H9 (cell line): ENCODE measurements at regions not wholly inside any gene's neighbourhood (a gene's known extent, or its start where the extent isn't known, plus 50 kb on each side); places are given as distances from the start of the nearest gene placed in this dataset.

Source experiments
- DNase-seq: peaks from one replicate; pipeline ENCODE4 v3.0.0-alpha.2; 2017
- H2AFZ ChIP-seq: one replicate; pipeline ENCODE4 v1.6.1; 2013; ENCODE audit warnings: mild to moderate bottlenecking, low read length, control low read depth, moderate library complexity
- H2AK5ac ChIP-seq: 2 replicates; pipeline ENCODE4 v1.6.1; 2013; ENCODE audit warnings: low read length, control low read depth, mixed read lengths; ENCODE audit not compliant: insufficient read length
- H2BK120ac ChIP-seq: one replicate; pipeline ENCODE4 v1.6.1; 2013; ENCODE audit warnings: low read depth, mild to moderate bottlenecking, low read length, control low read depth, inconsistent platforms; ENCODE audit not compliant: poor library complexity, severe bottlenecking
- H2BK12ac ChIP-seq: 2 replicates; pipeline ENCODE4 v1.6.1; 2013; ENCODE audit warnings: low read length, control low read depth, mixed read lengths, low read depth; ENCODE audit not compliant: insufficient read length
- H2BK15ac ChIP-seq: 2 replicates; pipeline ENCODE4 v1.6.1; 2013; ENCODE audit warnings: low read depth, low read length, control low read depth
- H2BK20ac ChIP-seq: one replicate; pipeline ENCODE4 v1.6.1; 2013; ENCODE audit warnings: low read depth, mild to moderate bottlenecking, low read length, control low read depth, inconsistent platforms; ENCODE audit not compliant: poor library complexity, severe bottlenecking
- H2BK5ac ChIP-seq: 2 replicates; pipeline ENCODE4 v1.6.1; 2013; ENCODE audit warnings: low read length, control low read depth, mixed read lengths; ENCODE audit not compliant: insufficient read length
- H3K14ac ChIP-seq: 2 replicates; pipeline ENCODE4 v1.6.1; 2013; ENCODE audit warnings: low read length, control low read depth; ENCODE audit not compliant: insufficient read depth
- H3K18ac ChIP-seq: 2 replicates; pipeline ENCODE4 v1.6.1; 2013; ENCODE audit warnings: low read depth, mild to moderate bottlenecking, mixed read lengths, low read length, control low read depth; ENCODE audit not compliant: insufficient read length
- H3K23ac ChIP-seq: 2 replicates; pipeline ENCODE4 v1.6.1; 2013; ENCODE audit warnings: low read length, control low read depth, mixed read lengths, low read depth; ENCODE audit not compliant: insufficient read length
- H3K23me2 ChIP-seq: 2 replicates; pipeline ENCODE4 v1.6.1; 2013; ENCODE audit warnings: low read depth, mild to moderate bottlenecking, mixed read lengths, low read length, control low read depth; ENCODE audit not compliant: insufficient read length, poor library complexity, severe bottlenecking
- H3K27ac ChIP-seq: 2 replicates; pipeline ENCODE4 v1.5.1; 2013; ENCODE audit warnings: low read length, control low read depth, mixed read lengths, low read depth; ENCODE audit not compliant: insufficient read length
- H3K27me3 ChIP-seq: 2 replicates; pipeline ENCODE4 v1.6.1; 2013; ENCODE audit warnings: low read length, control low read depth, inconsistent platforms; ENCODE audit not compliant: insufficient read depth
- H3K4ac ChIP-seq: 2 replicates; pipeline ENCODE4 v1.6.1; 2013; ENCODE audit warnings: low read depth, mild to moderate bottlenecking, control low read depth, inconsistent platforms, low read length, moderate library complexity
- H3K4me1 ChIP-seq: 2 replicates; pipeline ENCODE4 v1.6.1; 2013; ENCODE audit warnings: low read length, control low read depth, inconsistent platforms; ENCODE audit not compliant: insufficient read depth
- H3K4me2 ChIP-seq: 2 replicates; pipeline ENCODE4 v1.6.1; 2013; ENCODE audit warnings: low read length, control low read depth, mixed read lengths; ENCODE audit not compliant: insufficient read length, insufficient read depth
- H3K56ac ChIP-seq: 2 replicates; pipeline ENCODE4 v1.6.1; 2013; ENCODE audit warnings: low read depth, mild to moderate bottlenecking, mixed read lengths, low read length, control low read depth; ENCODE audit not compliant: insufficient read length
- H3K79me1 ChIP-seq: 2 replicates; pipeline ENCODE4 v1.6.1; 2013; ENCODE audit warnings: low read depth, mild to moderate bottlenecking, moderate library complexity, low read length, control low read depth, inconsistent platforms; ENCODE audit not compliant: insufficient read depth, poor library complexity, severe bottlenecking
- H3K79me2 ChIP-seq: 2 replicates; pipeline ENCODE4 v1.6.1; 2013; ENCODE audit warnings: low read length, control low read depth, inconsistent platforms; ENCODE audit not compliant: insufficient read depth
- H3K9ac ChIP-seq: 2 replicates; pipeline ENCODE4 v1.6.1; 2013; ENCODE audit warnings: low read length, control low read depth, mixed read lengths; ENCODE audit not compliant: insufficient read length; ENCODE audit errors: extremely low read depth
- H3K9me3 ChIP-seq: one replicate; pipeline ENCODE4 v1.6.1; 2013; ENCODE audit warnings: low read depth, low read length, inconsistent platforms; ENCODE audit not compliant: control insufficient read depth
- H3T11ph ChIP-seq: one replicate; pipeline ENCODE4 v1.6.1; 2013; ENCODE audit warnings: mild to moderate bottlenecking, low read length, control low read depth, inconsistent platforms
- H4K20me1 ChIP-seq: one replicate; pipeline ENCODE4 v1.6.1; 2013; ENCODE audit not compliant: control insufficient read depth, insufficient read length, insufficient read depth
- H4K5ac ChIP-seq: 2 replicates; pipeline ENCODE4 v1.6.1; 2013; ENCODE audit warnings: low read depth, mild to moderate bottlenecking, mixed read lengths, low read length, control low read depth; ENCODE audit not compliant: insufficient read length
- H4K8ac ChIP-seq: replicated peaks from 2 replicates; pipeline ENCODE4 v1.6.1; 2013; ENCODE audit warnings: low read length, control low read depth, mixed read lengths, low read depth; ENCODE audit not compliant: insufficient read length
- H4K91ac ChIP-seq: 2 replicates; pipeline ENCODE4 v1.6.1; 2013; ENCODE audit warnings: low read depth, mild to moderate bottlenecking, moderate library complexity, mixed read lengths, low read length, control low read depth; ENCODE audit not compliant: insufficient read length
- H3K27ac Mint-ChIP-seq, 3 experiments: 2 replicates in 2 of 3; 3 replicates in 1 of 3; pipeline ENCODE4 v1.8.0; 2020 to 2021; ENCODE audit warnings: mixed read lengths in 3 of 3, mild to moderate bottlenecking in 1 of 3, moderate library complexity in 1 of 3
- H3K27me3 Mint-ChIP-seq: 2 replicates; pipeline ENCODE4 v1.8.0; 2021; ENCODE audit warnings: low read depth, mild to moderate bottlenecking, moderate library complexity, mixed read lengths
- H3K36me3 Mint-ChIP-seq, 3 experiments: 2 replicates in 2 of 3; 3 replicates in 1 of 3; pipeline ENCODE4 v1.8.0; 2020 to 2021; ENCODE audit warnings: low read depth in 3 of 3, mixed read lengths in 3 of 3; ENCODE audit not compliant: insufficient read depth in 1 of 3
- H3K4me1 Mint-ChIP-seq, 2 experiments: 2 replicates each; pipeline ENCODE4 v1.8.0; 2020; ENCODE audit warnings: mixed read lengths in 2 of 2
- H3K4me3 Mint-ChIP-seq, 2 experiments: 2 replicates in 1 of 2; 3 replicates in 1 of 2; pipeline ENCODE4 v1.8.0; 2020 to 2021; ENCODE audit warnings: mild to moderate bottlenecking in 2 of 2, mixed read lengths in 2 of 2, moderate library complexity in 1 of 2
- H3K9me3 Mint-ChIP-seq, 2 experiments: 2 replicates in 1 of 2; 3 replicates in 1 of 2; pipeline ENCODE4 v1.8.0; 2020; ENCODE audit warnings: mild to moderate bottlenecking in 2 of 2, mixed read lengths in 2 of 2, moderate library complexity in 1 of 2
- WGBS: extraction: QIAGEN DNeasy Blood & Tissue Kit; methylation state at CpG from one replicate; pipeline ENCODE4 v1.1.7; 2013; ENCODE audit warnings: missing lambda C conversion rate, low lambda C conversion rate, mixed read lengths; ENCODE audit not compliant: insufficient read length; ENCODE audit errors: extremely low coverage; 5-methylcytosine and 5-hydroxymethylcytosine counted together
- TF ChIP-seq, protein P1 (sequence below): fragments of 200-600 bp; sonication (generic); conservative IDR thresholded peaks from 3 replicates; pipeline ENCODE4 v1.8.0; 2021; ENCODE audit warnings: antibody characterized with exemption, mild to moderate bottlenecking

- Histone ChIP-seq H4K5ac (no peak overlapping the region), H3K27ac (no peak overlapping the region), H4K91ac (no peak overlapping the region), H3K9me3 (no peaks in the 10 kb centered on the region), H2AK5ac (no peak overlapping the region), H3K56ac (no peak overlapping the region), H3K23ac (no peak overlapping the region), H3K79me2 (no peaks in the 10 kb centered on the region), H3K14ac (no peak overlapping the region), H2BK12ac (no peak overlapping the region), H3K79me1 (no peaks in the 10 kb centered on the region), H2BK20ac (no peak overlapping the region), H4K8ac (no peak overlapping the region), H4K20me1 (no peaks in the 10 kb centered on the region), H3K27me3 (no peaks in the 10 kb centered on the region; the same call in 1 of the 2 replicates), H3K23me2 (no peaks in the 10 kb centered on the region), H2BK120ac (no peak overlapping the region), H2BK15ac (no peak overlapping the region), H3K4ac (no peak overlapping the region), H3T11ph (no peak overlapping the region), H3K4me1 (no peaks in the 10 kb centered on the region), H3K4me2 (no peak overlapping the region), H2AFZ (no peak overlapping the region), H3K9ac (no peak overlapping the region), H3K18ac (no peak overlapping the region), H2BK5ac (no peak overlapping the region)
- no peak for DNase-seq
- Mint-ChIP-seq H3K27me3 (no peaks in the 10 kb centered on the region; the same call in 1 of the 2 replicates), H3K36me3 (no peaks in the 10 kb centered on the region), H3K9me3 (peaks cover 0 to 3% of the 10 kb centered on the region in 2 experiments; a peak in 1 of 5 replicates), H3K27ac (no peak overlapping the region), H3K4me3 (no peak overlapping the region), H3K4me1 (peaks cover 0 to 10% of the 10 kb centered on the region in 2 experiments; a peak in 2 of 4 replicates)
- WGBS, result no CpG with 5 or more reads among the region's 6 CpGs
- TF ChIP-seq, protein P1, sequence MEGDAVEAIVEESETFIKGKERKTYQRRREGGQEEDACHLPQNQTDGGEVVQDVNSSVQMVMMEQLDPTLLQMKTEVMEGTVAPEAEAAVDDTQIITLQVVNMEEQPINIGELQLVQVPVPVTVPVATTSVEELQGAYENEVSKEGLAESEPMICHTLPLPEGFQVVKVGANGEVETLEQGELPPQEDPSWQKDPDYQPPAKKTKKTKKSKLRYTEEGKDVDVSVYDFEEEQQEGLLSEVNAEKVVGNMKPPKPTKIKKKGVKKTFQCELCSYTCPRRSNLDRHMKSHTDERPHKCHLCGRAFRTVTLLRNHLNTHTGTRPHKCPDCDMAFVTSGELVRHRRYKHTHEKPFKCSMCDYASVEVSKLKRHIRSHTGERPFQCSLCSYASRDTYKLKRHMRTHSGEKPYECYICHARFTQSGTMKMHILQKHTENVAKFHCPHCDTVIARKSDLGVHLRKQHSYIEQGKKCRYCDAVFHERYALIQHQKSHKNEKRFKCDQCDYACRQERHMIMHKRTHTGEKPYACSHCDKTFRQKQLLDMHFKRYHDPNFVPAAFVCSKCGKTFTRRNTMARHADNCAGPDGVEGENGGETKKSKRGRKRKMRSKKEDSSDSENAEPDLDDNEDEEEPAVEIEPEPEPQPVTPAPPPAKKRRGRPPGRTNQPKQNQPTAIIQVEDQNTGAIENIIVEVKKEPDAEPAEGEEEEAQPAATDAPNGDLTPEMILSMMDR, result no peak
Observed at GRCh38 chr15:26438718-26439117, 334.1 kb downstream of the GABRB3 start.
